HuH-7 (cell line): ENCODE measurements at regions not wholly inside any gene's neighbourhood (a gene's known extent, or its start where the extent isn't known, plus 50 kb on each side); places are given as distances from the start of the nearest gene placed in this dataset.

Experiments used
- DNase-seq: peaks from one replicate; pipeline ENCODE4 v3.0.0; 2011; ENCODE audit warnings: low spot score

GRCh38 chr1:175865041-175865766 is 121.8 kb upstream of the TNR start:
- DNase-seq = no peak

GRCh38 chr1:175864625-175865024 is 121.2 kb upstream of the TNR start:
- no peak for DNase-seq

GRCh38 chr1:175864183-175864582 is 120.8 kb upstream of the TNR start:
- DNase-seq = no peak

GRCh38 chr1:175863299-175864050 is 120.1 kb upstream of the TNR start:
- no peak for DNase-seq

GRCh38 chr1:175862408-175862807 is 119.0 kb upstream of the TNR start:
- DNase-seq = no peak

GRCh38 chr1:175861626-175862367 is 118.4 kb upstream of the TNR start:
- no peak for DNase-seq

GRCh38 chr1:175857756-175858155 is 114.4 kb upstream of the TNR start:
- no peak for DNase-seq

GRCh38 chr1:175853681-175854080 is 110.3 kb upstream of the TNR start:
- DNase-seq = no peak

- no peak for DNase-seq
Observed at GRCh38 chr1:175851749-175852148, 108.4 kb upstream of the TNR start.

GRCh38 chr1:175848329-175848728 is 104.9 kb upstream of the TNR start:
- DNase-seq = no peak

- DNase-seq = no peak
Observed at GRCh38 chr1:175845985-175846384, 102.6 kb upstream of the TNR start.

GRCh38 chr1:175845338-175845737 is 101.9 kb upstream of the TNR start:
- no peak for DNase-seq

- no peak for DNase-seq
Observed at GRCh38 chr1:175844877-175845276, 101.5 kb upstream of the TNR start.

GRCh38 chr1:175842550-175842949 is 99.2 kb upstream of the TNR start:
- DNase-seq = no peak

GRCh38 chr1:175841738-175842187 is 98.4 kb upstream of the TNR start:
- DNase-seq = no peak

- DNase-seq = no peak
Observed at GRCh38 chr1:175840787-175841186, 97.4 kb upstream of the TNR start.

- peak; percentile 9 for DNase-seq
Observed at GRCh38 chr1:175839779-175840669, 96.6 kb upstream of the TNR start.

- DNase-seq = no peak
Observed at GRCh38 chr1:175834597-175834996, 91.2 kb upstream of the TNR start.

GRCh38 chr1:175833951-175834350 is 90.6 kb upstream of the TNR start:
- DNase-seq = no peak

GRCh38 chr1:175833502-175833901 is 90.1 kb upstream of the TNR start:
- no peak for DNase-seq

- DNase-seq = no peak
Observed at GRCh38 chr1:175830500-175830899, 87.1 kb upstream of the TNR start.

GRCh38 chr1:175829845-175830244 is 86.5 kb upstream of the TNR start:
- DNase-seq = no peak
